ENCODE measurements at regions not wholly inside any gene's neighbourhood (a gene's known extent, or its start where the extent isn't known, plus 50 kb on each side); places are given as distances from the start of the nearest gene placed in this dataset.

GRCh38 chr6:23642849-23643248, 483.2 kb upstream of the NRSN1 start:
- TF ChIP-seq CTCF (IDR thresholded peaks at IDR 0.05) (no peak), POLR2A (IDR thresholded peaks at IDR 0.05) (no peak)

All from right lobe of liver (tissue), 4 donors.